Testis (tissue), 2 donors: ENCODE measurements at regions not wholly inside any gene's neighbourhood (a gene's known extent, or its start where the extent isn't known, plus 50 kb on each side); places are given as distances from the start of the nearest gene placed in this dataset.

Experiments
- POLR2A ChIP-seq: fragments of 450-650 bp; IDR thresholded peaks from one replicate; pipeline ENCODE4 v1.6.1; 2017; ENCODE audit warnings: antibody characterized with exemption, mild to moderate bottlenecking, moderate library complexity
- TF ChIP-seq, protein P1 (sequence below), 3 experiments: fragments of 450-650 bp in 2 of 3; fragments of 200-600 bp in 1 of 3; sonication (generic) in 1 of 3; IDR thresholded peaks; one replicate each; pipeline ENCODE4 v1.5.1; 2016 to 2019; ENCODE audit warnings: antibody characterized with exemption in 3 of 3, mild to moderate bottlenecking in 2 of 3, moderate library complexity in 1 of 3

GRCh38 chr12:18983854-18984253, 145.7 kb upstream of the PLEKHA5 start:
- TF ChIP-seq, protein P1, sequence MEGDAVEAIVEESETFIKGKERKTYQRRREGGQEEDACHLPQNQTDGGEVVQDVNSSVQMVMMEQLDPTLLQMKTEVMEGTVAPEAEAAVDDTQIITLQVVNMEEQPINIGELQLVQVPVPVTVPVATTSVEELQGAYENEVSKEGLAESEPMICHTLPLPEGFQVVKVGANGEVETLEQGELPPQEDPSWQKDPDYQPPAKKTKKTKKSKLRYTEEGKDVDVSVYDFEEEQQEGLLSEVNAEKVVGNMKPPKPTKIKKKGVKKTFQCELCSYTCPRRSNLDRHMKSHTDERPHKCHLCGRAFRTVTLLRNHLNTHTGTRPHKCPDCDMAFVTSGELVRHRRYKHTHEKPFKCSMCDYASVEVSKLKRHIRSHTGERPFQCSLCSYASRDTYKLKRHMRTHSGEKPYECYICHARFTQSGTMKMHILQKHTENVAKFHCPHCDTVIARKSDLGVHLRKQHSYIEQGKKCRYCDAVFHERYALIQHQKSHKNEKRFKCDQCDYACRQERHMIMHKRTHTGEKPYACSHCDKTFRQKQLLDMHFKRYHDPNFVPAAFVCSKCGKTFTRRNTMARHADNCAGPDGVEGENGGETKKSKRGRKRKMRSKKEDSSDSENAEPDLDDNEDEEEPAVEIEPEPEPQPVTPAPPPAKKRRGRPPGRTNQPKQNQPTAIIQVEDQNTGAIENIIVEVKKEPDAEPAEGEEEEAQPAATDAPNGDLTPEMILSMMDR (IDR thresholded peaks at IDR 0.05), result no peak
- TF ChIP-seq POLR2A, result no peak
